Keratinocyte (primary cell): ENCODE measurements at regions not wholly inside any gene's neighbourhood (a gene's known extent, or its start where the extent isn't known, plus 50 kb on each side); places are given as distances from the start of the nearest gene placed in this dataset.

ENCODE experiments used
- DNase-seq: peaks from one replicate; pipeline ENCODE4 v3.0.0-alpha.2; 2011; ENCODE audit warnings: low read depth, missing footprints, low spot score
- FAIRE-seq: peaks from 2 replicates; lab custom pipeline; 2011; peaks lifted over from hg19 to GRCh38; lab: Jason Lieb, UNC
- H2AFZ ChIP-seq: 2 replicates; pipeline ENCODE4 v1.6.0; 2012; ENCODE audit warnings: low read length, control low read depth, inconsistent platforms; ENCODE audit not compliant: control insufficient read depth
- H3K27ac ChIP-seq: 2 replicates; pipeline ENCODE4 v1.5.1; 2011; ENCODE audit warnings: low read length; ENCODE audit not compliant: control insufficient read depth, insufficient read depth
- H3K27me3 ChIP-seq: 3 replicates; pipeline ENCODE4 v1.6.0; 2011; ENCODE audit warnings: low read length; ENCODE audit not compliant: control insufficient read depth, insufficient read depth; ENCODE audit errors: extremely low read depth
- H3K36me3 ChIP-seq, 2 experiments: 2 replicates in 1 of 2; 3 replicates in 1 of 2; pipeline ENCODE4 v1.5.1; 2011; ENCODE audit warnings: low read length in 2 of 2, mild to moderate bottlenecking in 1 of 2; ENCODE audit not compliant: control insufficient read depth in 2 of 2, insufficient read depth in 2 of 2; ENCODE audit errors: extremely low read depth in 1 of 2
- H3K4me1 ChIP-seq: 3 replicates; pipeline ENCODE4 v1.5.1; 2011; ENCODE audit warnings: low read length; ENCODE audit not compliant: control insufficient read depth, insufficient read depth; ENCODE audit errors: extremely low read depth
- H3K4me2 ChIP-seq: 3 replicates; pipeline ENCODE4 v1.6.0; 2011; ENCODE audit warnings: low read depth, low read length; ENCODE audit not compliant: control insufficient read depth, insufficient read depth; ENCODE audit errors: extremely low read depth
- H3K4me3 ChIP-seq, 3 experiments: fragments of 200-600 bp in 1 of 3; sonication (generic) in 1 of 3; 2 replicates in 2 of 3; 3 replicates in 1 of 3; pipeline ENCODE4 v1.5.1; 2011 to 2016; ENCODE audit warnings: low read length in 3 of 3, mild to moderate bottlenecking in 3 of 3, control low read depth in 2 of 3, inconsistent platforms in 1 of 3, low read depth in 1 of 3, mixed read lengths in 1 of 3, mixed run types in 1 of 3, moderate library complexity in 1 of 3; ENCODE audit not compliant: control insufficient read depth in 2 of 3, insufficient read depth in 2 of 3; ENCODE audit errors: extremely low read depth in 1 of 3
- H3K79me2 ChIP-seq: 2 replicates; pipeline ENCODE4 v1.6.0; 2012; ENCODE audit warnings: low read length; ENCODE audit not compliant: control insufficient read depth, insufficient read depth
- H3K9ac ChIP-seq: 3 replicates; pipeline ENCODE4 v1.6.0; 2011; ENCODE audit warnings: low read length; ENCODE audit not compliant: control insufficient read depth, insufficient read depth; ENCODE audit errors: extremely low read depth
- H3K9me1 ChIP-seq: 3 replicates; pipeline ENCODE4 v1.6.0; 2011; ENCODE audit warnings: low read length; ENCODE audit not compliant: control insufficient read depth, insufficient read depth; ENCODE audit errors: extremely low read depth
- H3K9me3 ChIP-seq: 2 replicates; pipeline ENCODE4 v1.5.1; 2012; ENCODE audit warnings: low read depth, low read length; ENCODE audit not compliant: control insufficient read depth
- H4K20me1 ChIP-seq: 3 replicates; pipeline ENCODE4 v1.6.0; 2011; ENCODE audit warnings: low read length; ENCODE audit not compliant: control insufficient read depth, insufficient read depth; ENCODE audit errors: extremely low read depth
- EZH2 ChIP-seq: IDR thresholded peaks from one replicate; pipeline ENCODE4 v1.6.1; 2012; ENCODE audit warnings: inconsistent platforms, mild to moderate bottlenecking, low read length, moderate library complexity
- dilution Hi-C: fragments of 300-500 bp; cut with MboI; formaldehyde crosslinking; loops from one replicate; pipeline ENCODE4 v1.7.0; 2020; ENCODE audit warnings: low sequenced_read_pairs; ENCODE audit not compliant: extremely low pct_ligation_motif_present
- TF ChIP-seq, protein P1 (sequence below), 3 experiments: IDR thresholded peaks in 1 of 3; conservative IDR thresholded peaks in 1 of 3; optimal IDR thresholded peaks in 1 of 3; 2 replicates in 2 of 3; 3 replicates in 1 of 3; pipeline versions ENCODE3 to v1.5.1; 2011; ENCODE audit warnings: low read length in 3 of 3, mild to moderate bottlenecking in 3 of 3, moderate library complexity in 2 of 3, control low read depth in 1 of 3, inconsistent platforms in 1 of 3; ENCODE audit not compliant: insufficient read depth in 2 of 3; ENCODE audit errors: extremely low read depth in 1 of 3

DNA sequence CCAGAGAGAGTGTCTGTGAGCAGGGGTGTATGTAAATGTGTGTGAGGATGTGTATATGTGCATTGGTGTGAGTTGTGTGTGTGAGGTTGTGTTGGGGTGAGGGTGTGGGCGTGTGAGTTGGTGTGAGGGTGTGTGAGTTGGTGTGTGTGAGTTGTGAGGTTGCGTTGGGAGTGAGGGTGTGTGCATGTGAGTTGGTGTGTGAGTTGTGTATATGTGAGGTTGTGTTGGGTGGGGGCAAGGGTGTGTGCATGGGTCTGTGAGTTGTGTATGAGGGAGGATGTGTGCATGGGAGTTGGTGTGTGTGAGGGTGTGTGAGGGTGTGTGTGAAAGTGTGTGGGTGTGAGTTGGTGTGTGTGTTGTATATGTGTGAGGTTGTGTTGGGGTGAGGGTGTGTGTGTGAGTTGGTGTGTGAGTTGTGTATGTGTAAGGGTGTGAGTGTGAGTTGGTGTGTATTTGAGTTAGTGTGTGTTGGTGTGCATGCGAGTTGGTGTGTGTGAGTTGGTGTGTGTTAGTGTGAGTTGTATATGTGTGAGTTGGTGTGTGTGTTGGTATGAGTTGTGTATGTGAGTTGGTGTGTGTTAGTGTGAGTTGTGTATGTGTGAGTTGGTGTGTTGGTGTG is 161.6 kb upstream of the IER5L start:
- peaks cover 3% of the 10 kb centered on the region for H3K9me1 ChIP-seq
- FAIRE-seq (no peak), DNase-seq (no peak)
- dilution Hi-C loops = no loop called here
- H3K4me2 ChIP-seq = no peak overlapping the region
- H3K4me1 ChIP-seq = peaks cover 28% of the 10 kb centered on the region
- H4K20me1 ChIP-seq = no peaks in the 10 kb centered on the region
- H3K79me2 ChIP-seq = peaks cover 25% of the 10 kb centered on the region
- no peak overlapping the region for H3K4me3 ChIP-seq
- TF ChIP-seq, protein P1, sequence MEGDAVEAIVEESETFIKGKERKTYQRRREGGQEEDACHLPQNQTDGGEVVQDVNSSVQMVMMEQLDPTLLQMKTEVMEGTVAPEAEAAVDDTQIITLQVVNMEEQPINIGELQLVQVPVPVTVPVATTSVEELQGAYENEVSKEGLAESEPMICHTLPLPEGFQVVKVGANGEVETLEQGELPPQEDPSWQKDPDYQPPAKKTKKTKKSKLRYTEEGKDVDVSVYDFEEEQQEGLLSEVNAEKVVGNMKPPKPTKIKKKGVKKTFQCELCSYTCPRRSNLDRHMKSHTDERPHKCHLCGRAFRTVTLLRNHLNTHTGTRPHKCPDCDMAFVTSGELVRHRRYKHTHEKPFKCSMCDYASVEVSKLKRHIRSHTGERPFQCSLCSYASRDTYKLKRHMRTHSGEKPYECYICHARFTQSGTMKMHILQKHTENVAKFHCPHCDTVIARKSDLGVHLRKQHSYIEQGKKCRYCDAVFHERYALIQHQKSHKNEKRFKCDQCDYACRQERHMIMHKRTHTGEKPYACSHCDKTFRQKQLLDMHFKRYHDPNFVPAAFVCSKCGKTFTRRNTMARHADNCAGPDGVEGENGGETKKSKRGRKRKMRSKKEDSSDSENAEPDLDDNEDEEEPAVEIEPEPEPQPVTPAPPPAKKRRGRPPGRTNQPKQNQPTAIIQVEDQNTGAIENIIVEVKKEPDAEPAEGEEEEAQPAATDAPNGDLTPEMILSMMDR (optimal IDR thresholded peaks at IDR 0.05 in 1 of 3, IDR thresholded peaks at IDR 0.05 in 1 of 3, conservative IDR thresholded peaks at IDR 0.05 in 1 of 3; ENCODE audit: extremely low read depth in 1 of 3, insufficient read depth in 2 of 3, low read length in 3 of 3) = no peak
- no peak for TF ChIP-seq EZH2
- no peaks in the 10 kb centered on the region for H3K27me3 ChIP-seq
- no peaks in the 10 kb centered on the region for H3K9me3 ChIP-seq
- H3K27ac ChIP-seq = no peak overlapping the region
- no peak overlapping the region for H2AFZ ChIP-seq
- no peak overlapping the region for H3K9ac ChIP-seq
- H3K36me3 ChIP-seq = peaks cover 25 to 32% of the 10 kb centered on the region in 2 experiments

DNA sequence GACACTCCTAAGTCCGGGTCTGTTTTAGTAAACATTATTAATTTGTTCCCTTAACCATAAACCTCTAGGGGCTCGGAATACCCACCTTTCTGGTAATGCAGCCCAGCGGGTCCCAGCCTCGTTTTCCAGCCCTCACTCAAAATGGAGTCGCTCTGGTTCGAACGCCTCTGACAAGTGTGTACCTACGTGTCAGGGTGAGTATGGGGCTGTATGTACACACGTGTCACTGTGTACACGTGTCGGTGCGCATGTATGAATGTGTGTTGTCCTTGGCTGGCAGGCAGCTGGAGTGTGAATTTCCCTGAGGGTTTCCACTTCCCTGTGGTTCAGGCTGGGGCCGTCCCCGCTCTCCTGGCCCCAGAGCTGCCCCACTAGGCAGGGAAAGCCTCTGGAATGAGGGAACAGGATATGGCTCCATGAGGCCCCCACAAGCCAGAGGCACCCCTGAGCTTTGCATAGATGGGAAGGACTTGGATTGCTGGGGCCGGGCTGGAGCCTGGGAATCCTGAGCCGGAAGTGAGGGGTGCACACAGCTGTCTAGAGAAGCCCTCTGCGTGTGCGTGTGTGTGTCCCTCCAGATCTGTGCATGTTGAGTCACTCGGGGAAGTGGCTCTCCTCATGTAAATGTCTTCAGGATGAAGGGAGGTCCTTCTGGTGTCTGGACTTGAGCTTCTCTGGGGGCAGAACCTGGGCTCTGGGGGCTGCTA is 160.8 kb upstream of the IER5L start:
- Histone ChIP-seq H3K27me3 (no peaks in the 10 kb centered on the region), H3K36me3 (peaks cover 23 to 32% of the 10 kb centered on the region in 2 experiments), H3K27ac (no peak overlapping the region), H3K4me3 (no peak overlapping the region), H3K79me2 (peaks cover 25% of the 10 kb centered on the region), H4K20me1 (no peaks in the 10 kb centered on the region), H3K9me3 (no peaks in the 10 kb centered on the region), H3K4me1 (peaks cover 33% of the 10 kb centered on the region), H3K9me1 (peaks cover 3% of the 10 kb centered on the region), H3K4me2 (no peak overlapping the region), H3K9ac (no peak overlapping the region), H2AFZ (no peak overlapping the region)
- DNase-seq (no peak), FAIRE-seq (no peak)
- dilution Hi-C loops = no loop called here
- no peak for TF ChIP-seq EZH2
- TF ChIP-seq, protein P1 (optimal IDR thresholded peaks at IDR 0.05 in 1 of 3, IDR thresholded peaks at IDR 0.05 in 1 of 3, conservative IDR thresholded peaks at IDR 0.05 in 1 of 3; ENCODE audit: extremely low read depth in 1 of 3, insufficient read depth in 2 of 3, low read length in 3 of 3) = no peak
